Mucosa of gallbladder (tissue), 1 donor: ENCODE measurements at regions not wholly inside any gene's neighbourhood (a gene's known extent, or its start where the extent isn't known, plus 50 kb on each side); places are given as distances from the start of the nearest gene placed in this dataset.
"Not testable (repeated sequence)": the region's sequence is repeated elsewhere in the genome, so short reads cannot be mapped to it uniquely, and the experiment has no call there.

Experiments used
- DNase-seq: peaks from one replicate; pipeline ENCODE4 v3.0.0-alpha.2; 2020; ENCODE audit warnings: low spot score
- donor health status: DM: no; HTN: no; CAD: no.

GRCh38 chr1:38507563-38507962 lies 352.0 kb downstream of the RRAGC start:
- DNase-seq = no peak

DNA sequence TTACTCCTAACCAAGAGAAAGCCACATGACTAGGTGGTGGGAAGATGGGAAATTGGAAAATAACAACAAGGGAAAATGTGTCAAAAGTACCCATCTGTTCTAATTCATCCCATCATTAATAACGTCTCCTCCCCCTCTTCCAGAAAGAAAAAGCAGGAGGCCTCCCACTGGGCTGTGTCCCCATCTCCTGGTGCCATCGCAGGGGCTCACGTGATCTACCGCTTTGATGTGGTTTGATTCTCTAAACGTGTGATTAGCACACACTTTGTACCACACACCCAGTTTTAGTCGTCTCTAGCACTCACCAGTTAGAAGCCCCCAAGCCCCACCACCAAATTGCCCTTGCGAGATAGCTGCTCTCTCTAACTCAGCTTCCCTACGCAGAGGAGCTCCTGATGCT lies 353.6 kb downstream of the RRAGC start:
- no peak for DNase-seq

DNA sequence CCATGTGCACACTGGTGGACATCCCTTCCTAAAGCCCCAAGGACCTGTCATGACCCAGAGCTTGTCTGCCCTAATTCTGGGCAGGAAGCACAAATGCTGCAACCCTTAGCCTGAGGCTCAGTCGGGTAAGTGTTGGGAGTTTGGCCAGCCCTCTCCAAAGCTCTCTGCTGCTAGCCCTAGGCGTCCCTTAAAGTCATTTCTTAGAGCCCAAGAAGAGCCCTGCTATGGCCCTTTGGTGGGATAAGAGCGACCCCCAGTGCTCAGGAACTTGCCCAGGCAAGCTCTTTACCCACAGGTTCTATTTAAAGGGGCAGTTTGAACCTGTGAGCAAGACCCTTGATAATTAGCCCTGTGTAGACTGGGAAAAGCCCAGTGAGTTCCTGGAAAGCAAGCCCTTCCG lies 356.8 kb downstream of the RRAGC start:
- no peak for DNase-seq

DNA sequence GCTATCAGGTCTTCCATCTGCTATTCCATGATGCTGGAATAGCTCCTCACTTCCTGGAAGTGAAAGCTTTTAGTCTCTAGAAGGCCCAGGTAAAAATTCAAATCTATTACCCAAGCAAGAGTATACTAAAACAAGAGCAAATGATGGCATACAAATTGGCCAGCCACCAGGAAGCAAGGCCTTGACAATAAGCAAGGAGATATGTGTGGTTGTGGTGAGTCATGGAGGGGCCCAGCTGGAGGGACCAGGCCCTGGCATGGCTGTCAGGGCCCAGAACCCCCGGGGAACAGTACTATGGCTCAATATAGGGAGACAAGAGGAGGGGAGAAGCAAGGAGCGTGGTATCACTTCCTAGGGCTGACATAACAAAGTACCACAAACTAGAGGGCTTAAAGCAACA lies 358.7 kb downstream of the RRAGC start:
- DNase-seq = no peak

GRCh38 chr1:38500352-38500751 lies 359.2 kb downstream of the RRAGC start:
- no peak for DNase-seq

DNA sequence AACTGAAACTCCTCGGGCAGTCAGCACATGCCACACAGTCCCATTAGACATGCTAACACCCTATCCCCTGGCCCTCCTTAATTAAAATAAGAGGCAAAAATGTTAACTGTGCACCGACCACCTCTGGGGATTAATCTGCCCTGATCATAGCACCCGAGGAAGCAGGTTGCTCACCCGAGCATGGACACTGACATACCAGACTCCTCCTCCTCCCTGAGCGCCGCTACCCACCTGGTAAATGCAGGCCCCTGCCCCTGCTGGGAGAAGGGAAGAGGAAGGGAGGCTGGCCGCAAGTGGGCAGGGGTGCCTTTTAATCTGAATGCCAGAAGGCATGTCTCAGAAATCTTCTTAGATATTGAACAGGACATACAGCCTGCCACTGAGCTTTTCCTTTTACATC lies 360.9 kb downstream of the RRAGC start:
- DNase-seq = no peak

GRCh38 chr1:38497921-38498656 lies 361.5 kb downstream of the RRAGC start:
- DNase-seq = no peak

DNA sequence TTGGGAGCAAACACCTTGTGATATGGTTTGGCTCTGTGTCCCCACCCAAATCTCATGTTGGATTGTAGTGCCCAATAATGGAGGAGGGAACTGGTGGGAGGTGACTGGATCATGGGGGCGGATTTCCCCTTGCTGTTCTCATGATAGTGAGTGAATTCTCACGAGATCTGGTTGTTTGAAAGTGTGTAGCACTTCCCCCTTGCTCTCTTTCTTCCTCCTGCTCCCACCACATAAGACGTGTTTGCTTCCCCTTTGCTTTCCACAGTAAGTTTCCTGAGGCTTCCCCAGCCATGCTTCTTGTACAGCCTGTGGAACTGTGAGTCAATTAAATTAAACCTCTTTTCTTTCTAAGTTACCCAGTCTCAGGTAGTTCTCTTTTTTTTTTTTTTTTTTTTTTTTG lies 366.3 kb downstream of the RRAGC start:
- DNase-seq = not testable (repeated sequence)

- DNase-seq = no peak
These were observed 369.7 kb downstream of the RRAGC start for GRCh38 chr1:38489844-38490270.

DNA sequence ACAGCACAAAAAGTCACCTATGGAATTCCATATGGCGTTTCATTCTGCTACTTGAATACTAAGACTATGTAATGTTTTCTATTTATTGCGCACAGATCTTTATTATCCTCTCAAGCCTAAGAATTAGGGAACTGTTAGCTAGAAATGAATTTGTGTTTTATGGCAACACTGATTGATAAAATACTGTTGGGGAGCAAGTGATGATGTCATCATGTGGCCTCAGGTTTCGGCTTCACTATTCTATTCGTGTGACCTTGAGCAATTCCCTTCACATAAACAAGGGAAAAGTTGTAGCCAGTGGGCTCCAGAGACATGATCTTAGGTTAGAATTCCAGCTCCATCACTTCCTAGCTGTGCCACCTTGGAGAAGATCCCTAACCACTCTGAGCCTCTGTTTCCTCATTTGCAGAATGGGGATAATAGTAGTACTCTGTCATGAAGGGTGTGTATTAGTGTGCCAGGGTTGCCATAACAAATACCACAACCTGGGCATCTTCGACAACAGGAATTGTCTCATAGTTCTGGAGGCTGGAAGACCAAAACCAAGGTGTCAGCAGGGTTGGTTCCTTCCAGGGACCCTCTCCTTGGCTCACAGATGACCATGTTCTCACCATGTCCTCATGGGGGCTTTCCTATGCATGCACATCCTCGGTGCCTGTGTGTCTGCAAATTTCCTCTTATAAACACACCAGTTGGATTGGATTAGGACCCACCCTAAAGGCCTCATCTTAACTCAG lies 371.2 kb downstream of the RRAGC start:
- DNase-seq = no peak

GRCh38 chr1:38487396-38487795 lies 372.2 kb downstream of the RRAGC start:
- DNase-seq = no peak

DNA sequence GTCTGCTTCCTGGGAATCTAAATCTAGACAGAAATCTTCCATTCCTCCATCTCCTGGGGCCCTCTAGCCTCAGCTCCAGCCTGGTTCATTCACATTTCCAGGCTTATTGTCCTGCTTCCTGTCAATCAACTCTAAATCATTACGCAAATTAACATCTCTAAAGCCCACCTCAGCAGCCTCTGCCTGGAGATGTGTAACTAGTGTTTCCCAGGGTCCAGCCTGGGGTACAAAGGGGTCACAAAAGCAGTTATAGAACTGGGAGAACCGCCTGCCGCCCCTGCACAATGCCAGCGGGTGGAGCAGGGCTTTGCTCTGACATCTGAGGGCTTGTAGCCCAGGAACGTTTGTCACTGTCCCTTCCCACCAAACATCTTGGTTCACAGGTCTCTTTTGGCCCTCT lies 373.5 kb downstream of the RRAGC start:
- DNase-seq = no peak

DNA sequence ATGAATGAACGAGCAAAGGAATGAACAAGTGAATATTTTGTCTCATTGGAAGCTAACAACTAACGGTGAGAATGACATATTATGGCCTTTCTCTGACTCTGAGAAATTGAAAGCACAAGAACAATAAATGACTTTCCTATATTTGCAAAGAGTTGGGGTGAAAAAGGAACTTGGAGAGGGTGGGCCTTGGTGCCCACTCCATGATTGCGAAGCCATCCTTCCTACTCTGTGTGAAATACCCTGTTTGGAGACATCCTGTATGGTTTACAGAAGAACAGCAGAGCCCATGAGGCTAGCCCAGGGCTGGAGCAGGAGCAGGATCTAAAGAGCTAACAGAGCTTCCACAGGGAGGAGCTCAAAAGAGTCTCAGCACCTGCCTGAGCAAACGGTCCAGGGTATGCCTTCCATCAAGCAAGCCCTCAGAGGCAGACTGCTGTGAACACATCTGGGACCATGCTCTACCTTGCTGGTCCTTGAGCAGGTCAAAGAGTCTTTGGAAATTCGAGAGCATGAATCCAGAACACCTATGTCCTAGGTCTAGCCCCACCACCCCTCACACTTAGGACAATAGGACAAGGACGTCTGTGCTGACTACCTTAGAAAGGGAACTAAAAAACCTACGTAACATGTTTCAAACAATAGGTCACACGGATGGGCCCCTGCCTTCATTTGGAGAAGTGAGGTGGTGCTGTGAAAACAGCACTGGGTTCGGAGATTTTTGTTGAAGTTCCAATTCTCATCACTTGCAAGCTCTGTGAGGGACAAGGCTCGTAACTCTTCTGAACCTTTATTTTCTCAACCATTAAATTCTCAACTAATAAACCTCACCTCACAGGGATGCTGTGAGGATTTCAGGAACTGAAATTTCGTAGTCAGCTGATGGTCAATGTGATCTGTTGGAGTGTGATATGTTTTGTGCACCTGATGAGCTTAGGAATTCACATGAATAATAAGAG lies 377.4 kb downstream of the RRAGC start:
- no peak for DNase-seq

DNA sequence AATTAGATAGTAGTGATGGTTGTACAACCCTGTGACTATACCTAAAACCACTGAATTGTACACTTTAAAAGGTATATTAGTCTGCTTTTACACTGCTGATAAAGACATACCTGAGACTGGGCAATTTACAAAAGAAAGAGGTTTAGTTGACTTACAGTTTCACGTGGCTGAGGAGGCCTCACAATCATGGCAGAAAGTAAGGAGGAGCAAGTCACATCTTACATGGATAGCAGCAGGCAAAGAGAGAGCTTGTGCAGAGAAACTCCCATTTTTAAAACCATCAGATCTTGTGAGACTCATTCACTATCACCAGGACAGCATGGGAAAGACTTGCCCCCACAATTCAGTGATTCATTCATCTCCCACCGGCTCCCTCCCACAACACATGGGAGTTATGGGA lies 379.9 kb downstream of the RRAGC start:
- not testable (repeated sequence) for DNase-seq

- DNase-seq = no peak
These were observed 381.8 kb downstream of the RRAGC start for GRCh38 chr1:38477811-38478210.

GRCh38 chr1:38476850-38477178 lies 382.8 kb downstream of the RRAGC start:
- DNase-seq = no peak

DNA sequence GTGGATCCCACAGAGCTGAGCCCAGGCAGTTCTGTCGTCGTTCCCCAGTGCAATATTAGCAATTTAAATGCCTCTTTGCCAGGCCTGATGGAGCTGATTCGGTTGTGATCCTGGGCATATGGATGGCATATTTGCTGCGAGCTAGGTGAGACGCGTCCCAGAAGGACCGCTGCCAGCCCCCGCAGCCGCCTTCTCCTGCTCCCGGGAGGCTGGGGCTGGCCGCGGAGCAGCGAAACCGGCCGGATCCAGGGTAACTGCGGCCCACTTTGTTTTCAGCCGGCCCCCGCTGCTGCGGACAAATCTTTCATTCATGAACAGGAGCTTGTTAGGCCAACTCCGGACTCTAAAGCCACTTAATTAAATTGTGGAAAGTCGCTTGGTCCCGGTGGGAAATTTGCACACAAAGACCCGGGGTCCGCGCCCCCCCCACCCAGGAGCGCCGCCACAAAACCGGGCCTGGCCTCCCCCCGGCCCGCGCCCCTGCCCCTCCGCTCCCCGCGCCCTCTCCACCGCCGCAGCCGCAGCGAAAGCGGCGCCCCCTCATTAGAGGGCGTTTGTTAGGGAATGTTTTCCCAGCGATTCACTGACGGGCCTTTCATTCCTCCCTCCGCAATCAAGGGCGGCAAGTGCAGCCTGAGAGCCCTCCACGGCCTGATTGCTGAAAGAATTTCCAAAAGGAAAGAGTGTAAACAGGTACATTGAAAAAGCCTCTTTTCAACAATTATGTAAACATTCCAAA lies 383.3 kb downstream of the RRAGC start:
- DNase-seq = no peak

GRCh38 chr1:38475624-38476005 lies 384.0 kb downstream of the RRAGC start:
- DNase-seq = no peak

DNA sequence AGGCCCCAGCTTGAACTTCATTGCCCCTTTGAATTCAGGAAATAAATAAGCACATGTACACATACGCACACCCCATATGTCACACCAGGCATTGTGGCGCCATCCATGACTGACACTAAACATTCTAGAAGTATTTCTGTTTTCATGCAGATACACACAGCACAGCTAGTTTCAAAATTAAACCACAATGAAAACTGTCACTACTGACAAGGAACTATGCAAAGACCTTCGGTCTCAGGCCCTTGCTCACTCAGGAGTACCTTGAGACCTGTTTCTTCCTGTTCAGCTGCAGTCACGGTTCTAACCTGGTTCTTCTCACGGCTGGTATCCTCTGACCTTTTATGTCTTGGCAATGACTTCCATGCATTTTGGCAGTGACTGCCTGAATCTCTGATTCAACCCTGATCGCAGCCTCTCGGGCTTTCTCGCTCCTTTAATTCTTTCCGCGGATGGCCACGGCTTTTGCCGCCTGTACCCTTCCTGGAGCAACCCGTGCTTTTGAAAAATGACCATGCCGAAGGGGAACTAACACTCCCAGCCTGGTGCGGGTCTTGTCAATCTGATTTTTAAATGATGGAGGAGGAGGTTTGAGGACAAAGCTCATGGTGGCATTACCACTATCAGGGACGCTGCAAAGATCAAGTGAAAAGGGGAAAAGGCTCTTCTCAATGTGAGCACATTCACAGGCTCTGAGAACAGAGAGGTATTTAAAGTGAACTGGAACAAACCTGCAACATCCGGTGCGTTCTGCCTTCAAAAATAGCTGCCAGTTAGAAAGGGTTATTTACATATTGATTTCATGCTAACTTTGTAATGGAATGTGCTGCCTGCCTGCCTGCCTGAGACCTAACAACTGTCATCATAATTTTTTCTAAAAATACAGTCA lies 384.6 kb downstream of the RRAGC start:
- DNase-seq = peak; percentile 13

GRCh38 chr1:38466487-38466886 lies 393.1 kb downstream of the RRAGC start:
- DNase-seq = no peak

- no peak for DNase-seq
These were observed 394.1 kb downstream of the RRAGC start for GRCh38 chr1:38465460-38465859.
